Stimulated activated CD8-positive, alpha-beta memory T cell treated with anti-CD3 and anti-CD28 coated beads, Interleukin-4, amount 100 ng/mL, for 48 hours (primary cell): ENCODE measurements at regions not wholly inside any gene's neighbourhood (a gene's known extent, or its start where the extent isn't known, plus 50 kb on each side); places are given as distances from the start of the nearest gene placed in this dataset.
"Not testable (repeated sequence)": the region's sequence is repeated elsewhere in the genome, so short reads cannot be mapped to it uniquely, and the experiment has no call there.

Source experiments
- DNase-seq: peaks from one replicate; pipeline ENCODE4 v3.0.0-alpha.2; 2020

- not testable (repeated sequence) for DNase-seq
These were observed 53.0 kb upstream of the C1QTNF3 start for GRCh38 chr5:34096033-34096432.

- DNase-seq: not testable (repeated sequence)
These were observed 56.9 kb upstream of the C1QTNF3 start for GRCh38 chr5:34099891-34100290.

GRCh38 chr5:34101567-34101966 is 58.6 kb upstream of the C1QTNF3 start:
- DNase-seq: not testable (repeated sequence)

GRCh38 chr5:34108897-34109296 is 65.9 kb upstream of the C1QTNF3 start:
- DNase-seq: not testable (repeated sequence)

GRCh38 chr5:34124280-34124679 is 81.3 kb upstream of the C1QTNF3 start:
- DNase-seq: not testable (repeated sequence)

GRCh38 chr5:34125354-34125753 is 82.3 kb upstream of the C1QTNF3 start:
- DNase-seq: not testable (repeated sequence)

GRCh38 chr5:34126741-34127140 is 83.7 kb upstream of the C1QTNF3 start:
- DNase-seq: not testable (repeated sequence)

- DNase-seq: not testable (repeated sequence)
These were observed 84.8 kb upstream of the C1QTNF3 start for GRCh38 chr5:34127818-34128217.

- DNase-seq: not testable (repeated sequence)
These were observed 85.9 kb upstream of the C1QTNF3 start for GRCh38 chr5:34128890-34129289.

GRCh38 chr5:34154988-34155387 is 112.0 kb upstream of the C1QTNF3 start:
- not testable (repeated sequence) for DNase-seq

GRCh38 chr5:34156703-34157414 is 113.8 kb upstream of the C1QTNF3 start:
- DNase-seq: not testable (repeated sequence)

GRCh38 chr5:34160904-34161303 is 117.9 kb upstream of the C1QTNF3 start:
- not testable (repeated sequence) for DNase-seq

- DNase-seq: not testable (repeated sequence)
These were observed 128.4 kb upstream of the C1QTNF3 start for GRCh38 chr5:34171398-34171797.

GRCh38 chr5:34179453-34180190 is 136.6 kb upstream of the C1QTNF3 start:
- DNase-seq: peak; percentile 25

- DNase-seq: not testable (repeated sequence)
These were observed 137.2 kb upstream of the C1QTNF3 start for GRCh38 chr5:34180225-34180624.

GRCh38 chr5:34180940-34181614 is 138.1 kb upstream of the C1QTNF3 start:
- not testable (repeated sequence) for DNase-seq

GRCh38 chr5:34185005-34185404 is 142.0 kb upstream of the C1QTNF3 start:
- DNase-seq: not testable (repeated sequence)

- not testable (repeated sequence) for DNase-seq
These were observed 142.6 kb upstream of the C1QTNF3 start for GRCh38 chr5:34185572-34185971.

GRCh38 chr5:34186108-34186507 is 143.1 kb upstream of the C1QTNF3 start:
- peak; percentile 29 for DNase-seq

- DNase-seq: peak; percentile 28
These were observed 143.9 kb upstream of the C1QTNF3 start for GRCh38 chr5:34186865-34187264.

GRCh38 chr5:34187441-34187840 is 144.4 kb upstream of the C1QTNF3 start:
- peak; percentile 24 for DNase-seq

- DNase-seq: peak; percentile 87
These were observed 145.2 kb upstream of the C1QTNF3 start for GRCh38 chr5:34188001-34188822.

GRCh38 chr5:34189246-34189645 is 146.2 kb upstream of the C1QTNF3 start:
- peak; percentile 28 for DNase-seq
